Activated CD4-positive, CD25-positive, alpha-beta regulatory T cell treated with anti-CD3 and anti-CD28 coated beads, Interleukin-2, amount 50 U/mL, for 24 hours (primary cell): ENCODE measurements at regions not wholly inside any gene's neighbourhood (a gene's known extent, or its start where the extent isn't known, plus 50 kb on each side); places are given as distances from the start of the nearest gene placed in this dataset.
"Not testable (repeated sequence)": the region's sequence is repeated elsewhere in the genome, so short reads cannot be mapped to it uniquely, and the experiment has no call there.

Experiments used
- ATAC-seq, 2 donors: fragments of 150-1000 bp; cut with Tn5 transposase; one replicate each; pipeline ENCODE4 v1.10.0; 2021; ENCODE audit warnings: mild to moderate bottlenecking in 1 of 2, moderate library complexity in 1 of 2

- ATAC-seq = no peak
Observed at GRCh38 chr4:53863736-53864365, 200.6 kb downstream of the CHIC2 start.

GRCh38 chr4:53863158-53863557 is 201.2 kb downstream of the CHIC2 start:
- ATAC-seq = no peak

- no peak for ATAC-seq
Observed at GRCh38 chr4:53861856-53862610, 202.4 kb downstream of the CHIC2 start.

- no peak for ATAC-seq
Observed at GRCh38 chr4:53859305-53859704, 205.1 kb downstream of the CHIC2 start.

GRCh38 chr4:53858744-53859143 is 205.7 kb downstream of the CHIC2 start:
- ATAC-seq = no peak

- no peak for ATAC-seq
Observed at GRCh38 chr4:53855581-53856250, 208.7 kb downstream of the CHIC2 start.

GRCh38 chr4:53854991-53855568 is 209.3 kb downstream of the CHIC2 start:
- ATAC-seq = no peak

GRCh38 chr4:53852343-53852742 is 212.1 kb downstream of the CHIC2 start:
- no peak for ATAC-seq

GRCh38 chr4:53847965-53848364 is 216.4 kb downstream of the CHIC2 start:
- no peak for ATAC-seq

GRCh38 chr4:53844551-53844950 is 219.9 kb downstream of the CHIC2 start:
- ATAC-seq = no peak

- ATAC-seq = no peak
Observed at GRCh38 chr4:53844133-53844532, 220.3 kb downstream of the CHIC2 start.

- no peak for ATAC-seq
Observed at GRCh38 chr4:53841711-53842110, 222.7 kb downstream of the CHIC2 start.

- no peak for ATAC-seq
Observed at GRCh38 chr4:53840643-53841042, 223.8 kb downstream of the CHIC2 start.

- not testable (repeated sequence) for ATAC-seq
Observed at GRCh38 chr4:53833302-53834003, 231.0 kb downstream of the CHIC2 start.

- ATAC-seq = no peak
Observed at GRCh38 chr4:53832549-53832948, 231.9 kb downstream of the CHIC2 start.

GRCh38 chr4:53830511-53830910 is 233.9 kb downstream of the CHIC2 start:
- no peak for ATAC-seq

- no peak for ATAC-seq
Observed at GRCh38 chr4:53821179-53821851, 230.0 kb upstream of the LNX1 start.

GRCh38 chr4:53818104-53818503 is 226.8 kb upstream of the LNX1 start:
- no peak for ATAC-seq

- ATAC-seq = no peak
Observed at GRCh38 chr4:53816561-53816960, 225.3 kb upstream of the LNX1 start.

GRCh38 chr4:53815281-53815680 is 224.0 kb upstream of the LNX1 start:
- ATAC-seq = no peak

GRCh38 chr4:53813998-53814397 is 222.7 kb upstream of the LNX1 start:
- ATAC-seq = no peak

GRCh38 chr4:53810643-53811042 is 219.4 kb upstream of the LNX1 start:
- ATAC-seq = no peak
